ENCODE measurements at regions not wholly inside any gene's neighbourhood (a gene's known extent, or its start where the extent isn't known, plus 50 kb on each side); places are given as distances from the start of the nearest gene placed in this dataset.

DNA sequence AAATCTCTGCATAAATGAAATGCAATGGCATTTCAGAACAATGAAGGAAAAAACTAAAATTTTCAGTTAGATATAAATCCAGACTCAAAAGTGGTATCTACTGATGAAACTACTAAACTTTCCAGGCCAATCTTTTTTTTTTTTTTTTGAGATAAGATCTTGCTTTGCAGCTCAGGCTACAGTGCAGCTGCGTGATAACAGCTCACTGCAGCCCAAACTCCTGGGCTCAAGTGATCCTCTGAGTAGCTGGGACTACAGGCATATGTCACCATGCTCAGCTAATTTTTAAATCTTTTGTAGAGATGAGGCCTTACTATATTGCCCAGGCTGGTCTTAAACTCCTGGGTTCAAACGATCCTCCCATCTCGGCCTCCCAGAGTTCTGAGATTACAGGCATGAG lies 1228.2 kb upstream of the ADGRL3 start:
- TF ChIP-seq, protein P1, sequence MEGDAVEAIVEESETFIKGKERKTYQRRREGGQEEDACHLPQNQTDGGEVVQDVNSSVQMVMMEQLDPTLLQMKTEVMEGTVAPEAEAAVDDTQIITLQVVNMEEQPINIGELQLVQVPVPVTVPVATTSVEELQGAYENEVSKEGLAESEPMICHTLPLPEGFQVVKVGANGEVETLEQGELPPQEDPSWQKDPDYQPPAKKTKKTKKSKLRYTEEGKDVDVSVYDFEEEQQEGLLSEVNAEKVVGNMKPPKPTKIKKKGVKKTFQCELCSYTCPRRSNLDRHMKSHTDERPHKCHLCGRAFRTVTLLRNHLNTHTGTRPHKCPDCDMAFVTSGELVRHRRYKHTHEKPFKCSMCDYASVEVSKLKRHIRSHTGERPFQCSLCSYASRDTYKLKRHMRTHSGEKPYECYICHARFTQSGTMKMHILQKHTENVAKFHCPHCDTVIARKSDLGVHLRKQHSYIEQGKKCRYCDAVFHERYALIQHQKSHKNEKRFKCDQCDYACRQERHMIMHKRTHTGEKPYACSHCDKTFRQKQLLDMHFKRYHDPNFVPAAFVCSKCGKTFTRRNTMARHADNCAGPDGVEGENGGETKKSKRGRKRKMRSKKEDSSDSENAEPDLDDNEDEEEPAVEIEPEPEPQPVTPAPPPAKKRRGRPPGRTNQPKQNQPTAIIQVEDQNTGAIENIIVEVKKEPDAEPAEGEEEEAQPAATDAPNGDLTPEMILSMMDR (conservative IDR thresholded peaks at IDR 0.05): no peak
- no peaks in the 10 kb centered on the region for H3K4me1 Mint-ChIP-seq
- no peak overlapping the region for H3K23ac ChIP-seq (ENCODE audit: insufficient read length, low read depth, low read length)
- no peak overlapping the region for H3K14ac ChIP-seq (ENCODE audit: insufficient read depth, low read length)
- no peak overlapping the region for H3K27ac Mint-ChIP-seq
- no peak overlapping the region for H3K18ac ChIP-seq (ENCODE audit: insufficient read length, low read depth, low read length)
- H3K23me2 ChIP-seq (ENCODE audit: insufficient read length, low read depth, low read length, poor library complexity, severe bottlenecking): no peaks in the 10 kb centered on the region
- no peaks in the 10 kb centered on the region for H3K79me2 ChIP-seq (ENCODE audit: insufficient read depth, low read length)
- H3K9me3 ChIP-seq (ENCODE audit: control insufficient read depth, low read depth, low read length): no peaks in the 10 kb centered on the region
- no peak overlapping the region for H2BK15ac ChIP-seq (ENCODE audit: low read depth, low read length)
- WGBS (ENCODE audit: extremely low coverage, insufficient read length, low lambda C conversion rate): no CpG with 5 or more reads among the region's 3 CpGs
- H3T11ph ChIP-seq (ENCODE audit: low read length): no peak overlapping the region
- no peak for DNase-seq
- no peak overlapping the region for H3K27ac ChIP-seq (ENCODE audit: insufficient read length, low read depth, low read length)
- no peak overlapping the region for H2BK5ac ChIP-seq (ENCODE audit: insufficient read length, low read length)
- no peak overlapping the region for H3K4ac ChIP-seq (ENCODE audit: low read depth, low read length)
- no peak overlapping the region for H4K91ac ChIP-seq (ENCODE audit: insufficient read length, low read depth, low read length)
- no peak overlapping the region for H2BK120ac ChIP-seq (ENCODE audit: low read depth, low read length, poor library complexity, severe bottlenecking)
- no peak overlapping the region for H2BK12ac ChIP-seq (ENCODE audit: insufficient read length, low read depth, low read length)
- no peaks in the 10 kb centered on the region for H3K4me1 ChIP-seq (ENCODE audit: insufficient read depth, low read length)
- no peaks in the 10 kb centered on the region for H3K9me3 Mint-ChIP-seq
- H2AK5ac ChIP-seq (ENCODE audit: insufficient read length, low read length): no peak overlapping the region
- no peak overlapping the region for H3K4me2 ChIP-seq (ENCODE audit: insufficient read depth, insufficient read length, low read length)
- H3K27me3 ChIP-seq (ENCODE audit: insufficient read depth, low read length): no peaks in the 10 kb centered on the region
- H2BK20ac ChIP-seq (ENCODE audit: low read depth, low read length, poor library complexity, severe bottlenecking): no peak overlapping the region
- H4K20me1 ChIP-seq (ENCODE audit: control insufficient read depth, insufficient read depth, insufficient read length): no peaks in the 10 kb centered on the region
- H3K36me3 Mint-ChIP-seq (ENCODE audit: insufficient read depth in 1 of 3, low read depth in 3 of 3): no peaks in the 10 kb centered on the region; a peak in 1 of 7 replicates
- H3K79me1 ChIP-seq (ENCODE audit: insufficient read depth, low read depth, low read length, poor library complexity, severe bottlenecking): no peaks in the 10 kb centered on the region
- H3K9ac ChIP-seq (ENCODE audit: extremely low read depth, insufficient read length, low read length): no peak overlapping the region
- H3K27me3 Mint-ChIP-seq (ENCODE audit: low read depth): no peaks in the 10 kb centered on the region
- no peak overlapping the region for H2AFZ ChIP-seq (ENCODE audit: low read length)
- no peak overlapping the region for H3K4me3 Mint-ChIP-seq
- H4K8ac ChIP-seq (replicated peaks; ENCODE audit: insufficient read length, low read depth, low read length): no peak overlapping the region
- no peak overlapping the region for H4K5ac ChIP-seq (ENCODE audit: insufficient read length, low read depth, low read length)
- no peak overlapping the region for H3K56ac ChIP-seq (ENCODE audit: insufficient read length, low read depth, low read length)

Data from H9 (cell line).